Gastrocnemius medialis (tissue), 4 donors: ENCODE measurements at regions not wholly inside any gene's neighbourhood (a gene's known extent, or its start where the extent isn't known, plus 50 kb on each side); places are given as distances from the start of the nearest gene placed in this dataset.
"Not testable (repeated sequence)": the region's sequence is repeated elsewhere in the genome, so short reads cannot be mapped to it uniquely, and the experiment has no call there.

ENCODE experiments used
- ATAC-seq, 2 donors: fragments of 150-250 bp; one replicate each; pipeline ENCODE4 v1.9.1; 2016
- DNase-seq, 2 donors: peaks; one replicate each; pipeline ENCODE4 v3.0.0-alpha.2; 2019
- H3K27ac ChIP-seq, 4 donors: fragments of 200-600 bp; sonication (generic); 1 replicate in 1 of 4; 2 replicates in 3 of 4; pipeline ENCODE4 v1.5.1; 2016 to 2018; ENCODE audit warnings: mild to moderate bottlenecking in 2 of 4, moderate library complexity in 1 of 4
- H3K27me3 ChIP-seq, 3 donors: fragments of 200-600 bp; sonication (generic) in 2 of 3; 1 replicate in 1 of 3; 2 replicates in 2 of 3; pipeline versions ENCODE4 v1.5.1 to v1.6.0; 2016 to 2019; ENCODE audit warnings: mild to moderate bottlenecking in 1 of 3, moderate library complexity in 1 of 3
- H3K36me3 ChIP-seq, 2 donors: fragments of 200-600 bp; sonication (generic) in 1 of 2; one replicate each; pipeline ENCODE4 v1.5.1; 2017 to 2018
- H3K4me1 ChIP-seq, 2 donors: fragments of 200-600 bp; sonication (generic) in 1 of 2; one replicate each; pipeline ENCODE4 v1.5.1; 2016 to 2017; ENCODE audit warnings: mild to moderate bottlenecking in 2 of 2
- H3K4me3 ChIP-seq, 4 donors: fragments of 200-600 bp; sonication (generic) in 3 of 4; 1 replicate in 1 of 4; 2 replicates in 3 of 4; pipeline ENCODE4 v1.5.1; 2016 to 2019; ENCODE audit warnings: mild to moderate bottlenecking in 2 of 4
- H3K9me3 ChIP-seq, 3 donors: fragments of 200-600 bp; sonication (generic) in 2 of 3; 1 replicate in 1 of 3; 2 replicates in 2 of 3; pipeline ENCODE4 v1.5.1; 2016 to 2019
- CTCF ChIP-seq, 5 experiments: fragments of 450-650 bp in 3 of 5; fragments of 200-600 bp in 2 of 5; sonication (generic) in 2 of 5; IDR thresholded peaks in 4 of 5; conservative IDR thresholded peaks in 1 of 5; 1 replicate in 4 of 5; 2 replicates in 1 of 5; pipeline ENCODE4 v1.5.1; 2016 to 2019; ENCODE audit warnings: antibody characterized with exemption in 5 of 5, mild to moderate bottlenecking in 3 of 5, moderate library complexity in 3 of 5
- POLR2A ChIP-seq, 2 donors: fragments of 450-650 bp; IDR thresholded peaks; one replicate each; pipeline ENCODE4 v1.6.1; 2017; ENCODE audit warnings: antibody characterized with exemption in 2 of 2, mild to moderate bottlenecking in 2 of 2, moderate library complexity in 2 of 2
- in situ Hi-C, 4 donors: fragments of 200-750 bp; cut with MboI; loops; one replicate each; pipeline versions ENCODE4 v1.15.0 to v1.8.0; 2017; ENCODE audit warnings: low sequenced_read_pairs in 4 of 4
- intact Hi-C: fragments of 100-400 bp; cut with DNase I; formaldehyde crosslinking; loops from one replicate; pipeline ENCODE4 v1.15.1; 2023; ENCODE audit warnings: low total_unique reads

GRCh38 chr12:124674937-124675336 is 107.5 kb upstream of the NCOR2 start:
- Histone ChIP-seq H3K27ac (no peak overlapping the region), H3K27me3 (no peaks in the 10 kb centered on the region), H3K9me3 (no peaks in the 10 kb centered on the region), H3K4me1 (peaks cover 9 to 18% of the 10 kb centered on the region in 2 donors), H3K4me3 (no peak overlapping the region), H3K36me3 (no peaks in the 10 kb centered on the region)
- intact Hi-C loops, result no loop called here
- TF ChIP-seq POLR2A (IDR thresholded peaks at IDR 0.05), result no peak
- no peak for TF ChIP-seq CTCF (IDR thresholded peaks at IDR 0.05 in 4 of 5, conservative IDR thresholded peaks at IDR 0.05 in 1 of 5)
- ATAC-seq (no peak), DNase-seq (no peak)
- in situ Hi-C loops, result no loop called here

GRCh38 chr12:124673801-124674617 is 106.6 kb upstream of the NCOR2 start:
- H3K9me3 ChIP-seq, result no peaks in the 10 kb centered on the region
- in situ Hi-C loops (no loop called here), intact Hi-C loops (no loop called here)
- H3K36me3 ChIP-seq, result no peaks in the 10 kb centered on the region
- no peak for ATAC-seq
- TF ChIP-seq CTCF (IDR thresholded peaks at IDR 0.05 in 4 of 5, conservative IDR thresholded peaks at IDR 0.05 in 1 of 5) (no peak), POLR2A (IDR thresholded peaks at IDR 0.05) (no peak)
- peaks cover 0 to 8% of the 10 kb centered on the region in 2 donors for H3K4me1 ChIP-seq
- no peak for DNase-seq
- H3K27me3 ChIP-seq, result no peaks in the 10 kb centered on the region
- no peak overlapping the region for H3K27ac ChIP-seq
- H3K4me3 ChIP-seq, result no peak overlapping the region

GRCh38 chr12:124669271-124669721 is 101.9 kb upstream of the NCOR2 start:
- H3K4me3 ChIP-seq, H3K27ac ChIP-seq, H3K9me3 ChIP-seq, intact Hi-C loops, in situ Hi-C loops, ATAC-seq, DNase-seq, H3K36me3 ChIP-seq, H3K27me3 ChIP-seq, H3K4me1 ChIP-seq: not testable (repeated sequence)

DNA sequence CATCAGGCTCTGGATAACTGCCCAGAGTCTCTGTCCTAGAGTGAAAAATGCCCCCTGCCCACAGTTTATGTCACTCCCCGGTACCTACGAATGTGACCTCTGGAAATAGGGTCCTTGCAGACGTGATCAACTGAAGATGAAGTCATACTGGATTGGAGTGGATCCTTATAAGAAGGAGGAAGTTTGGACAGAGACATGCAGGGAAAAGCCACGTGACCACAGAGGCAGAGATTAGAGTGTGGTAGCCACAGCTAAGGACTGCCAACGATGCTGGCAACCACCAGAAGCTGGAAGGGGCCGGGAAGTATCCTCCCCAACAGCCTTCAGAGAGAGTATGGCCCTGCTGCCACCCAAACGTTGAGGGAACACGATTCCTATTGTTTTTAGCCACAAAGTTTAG is 101.2 kb upstream of the NCOR2 start:
- H3K4me1 ChIP-seq, result no peaks in the 10 kb centered on the region
- in situ Hi-C loops, result no loop called here
- intact Hi-C loops, result no loop called here
- no peaks in the 10 kb centered on the region for H3K36me3 ChIP-seq
- ATAC-seq (no peak), DNase-seq (no peak)
- H3K27ac ChIP-seq, result no peak overlapping the region
- H3K27me3 ChIP-seq, result no peaks in the 10 kb centered on the region
- TF ChIP-seq POLR2A (IDR thresholded peaks at IDR 0.05), result no peak
- no peak for TF ChIP-seq CTCF (IDR thresholded peaks at IDR 0.05 in 4 of 5, conservative IDR thresholded peaks at IDR 0.05 in 1 of 5)
- no peak overlapping the region for H3K4me3 ChIP-seq
- no peaks in the 10 kb centered on the region for H3K9me3 ChIP-seq

- TF ChIP-seq POLR2A (IDR thresholded peaks at IDR 0.05) (no peak), CTCF (IDR thresholded peaks at IDR 0.05 in 4 of 5, conservative IDR thresholded peaks at IDR 0.05 in 1 of 5) (no peak)
- no peaks in the 10 kb centered on the region for H3K27me3 ChIP-seq
- H3K27ac ChIP-seq, result no peak overlapping the region
- H3K4me3 ChIP-seq, result no peak overlapping the region
- no peaks in the 10 kb centered on the region for H3K36me3 ChIP-seq
- no peak for DNase-seq
- no peaks in the 10 kb centered on the region for H3K4me1 ChIP-seq
- no peaks in the 10 kb centered on the region for H3K9me3 ChIP-seq
- in situ Hi-C loops (no loop called here), intact Hi-C loops (no loop called here)
- no peak for ATAC-seq
Measured at GRCh38 chr12:124667506-124668326, 100.3 kb upstream of the NCOR2 start.
